Renal cortical epithelial cell (primary cell): ENCODE measurements at regions not wholly inside any gene's neighbourhood (a gene's known extent, or its start where the extent isn't known, plus 50 kb on each side); places are given as distances from the start of the nearest gene placed in this dataset.

Source experiments
- DNase-seq: peaks from one replicate; pipeline ENCODE4 v3.0.0-alpha.2; 2011; ENCODE audit warnings: low read depth

DNA sequence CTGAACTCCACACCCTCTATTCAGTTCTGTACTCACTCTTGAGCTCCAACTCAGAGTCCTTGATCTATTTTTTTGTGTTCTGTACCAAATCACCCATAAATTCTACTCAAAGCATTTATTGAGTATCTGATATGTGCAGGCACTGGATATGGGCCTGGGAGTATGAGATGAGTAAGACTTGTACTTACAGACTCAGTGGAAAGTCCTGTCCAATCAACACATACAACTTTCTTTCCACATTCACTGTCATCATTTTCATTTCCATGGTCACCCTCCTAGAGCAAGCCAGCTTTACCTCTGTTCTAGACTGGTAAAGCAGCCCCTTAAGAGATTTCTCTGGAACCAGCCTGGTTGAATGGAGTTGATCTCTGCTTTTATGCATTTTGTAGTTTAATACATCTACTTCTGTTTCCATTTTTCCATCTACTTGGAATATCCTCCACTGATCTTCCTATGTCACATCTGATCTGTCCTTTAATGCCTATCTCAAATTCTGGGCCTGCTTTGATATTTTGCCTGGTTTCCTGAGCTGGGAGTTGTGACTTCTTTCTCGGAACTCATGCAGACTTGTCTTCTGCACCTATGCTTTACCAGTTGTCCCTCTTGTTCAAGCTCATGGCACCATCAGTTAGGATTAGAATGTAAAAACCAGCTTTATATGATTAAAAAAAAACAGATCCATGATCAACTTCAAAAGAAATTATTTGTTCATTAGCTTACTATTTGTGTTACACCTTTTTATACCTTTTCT lies 96.9 kb upstream of the GLS start:
- no peak for DNase-seq

DNA sequence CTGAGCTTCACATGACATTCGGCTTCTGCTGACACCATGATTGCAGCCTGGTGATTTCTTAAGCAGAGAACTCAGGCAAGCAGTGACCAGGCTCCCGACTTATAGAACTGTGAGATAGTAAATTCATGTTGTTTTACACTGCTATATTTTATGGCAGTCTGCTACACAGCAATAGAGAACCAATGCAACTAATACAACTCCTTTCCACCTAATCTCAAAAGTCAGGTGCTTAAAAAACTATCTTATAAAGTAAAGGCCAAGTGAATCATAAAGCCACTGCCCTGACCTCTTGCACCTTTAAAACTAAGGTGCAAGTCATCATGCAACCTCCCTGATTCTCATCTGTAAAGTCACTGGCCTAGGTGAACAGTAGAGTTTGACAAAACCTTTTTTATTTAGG lies 95.3 kb upstream of the GLS start:
- DNase-seq = no peak

DNA sequence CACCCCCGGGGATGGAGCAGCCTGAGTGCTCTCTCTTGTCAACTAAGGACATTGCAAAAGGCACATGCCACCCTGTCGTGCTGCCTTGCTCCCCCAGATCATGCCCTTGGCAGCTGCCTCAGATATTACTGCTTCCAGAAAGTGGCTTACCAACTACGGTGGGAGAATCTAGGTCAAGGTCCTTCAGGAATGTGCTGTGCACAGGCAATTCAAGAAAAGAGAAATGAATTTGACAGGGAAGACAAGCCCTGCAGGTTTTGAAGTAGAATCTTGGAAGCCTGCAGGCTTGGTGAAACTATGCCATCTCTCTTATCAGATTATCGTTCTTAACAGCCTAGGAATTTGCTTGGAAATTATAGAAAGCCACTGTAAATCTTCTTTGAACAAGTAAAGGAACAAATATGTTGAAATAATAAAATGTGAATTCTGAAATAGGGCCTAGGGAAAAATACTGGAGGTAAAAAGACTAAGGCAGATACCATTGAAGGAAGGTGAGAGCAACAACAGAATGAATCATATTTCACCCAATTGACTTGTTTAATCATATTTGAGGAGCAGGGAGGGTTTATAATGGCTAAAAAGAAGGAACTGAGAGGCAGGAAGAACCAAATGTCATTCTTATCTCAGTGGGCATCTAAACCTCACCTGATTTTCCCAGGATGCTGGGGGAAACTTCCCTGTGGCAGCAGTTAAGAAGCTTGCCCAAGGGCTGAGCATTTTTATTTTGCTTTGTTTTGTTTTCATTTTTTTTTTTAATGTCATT lies 94.0 kb upstream of the GLS start:
- DNase-seq = peak; percentile 60

- no peak for DNase-seq
Measured at GRCh38 chr2:190787743-190788235, 92.8 kb upstream of the GLS start.

DNA sequence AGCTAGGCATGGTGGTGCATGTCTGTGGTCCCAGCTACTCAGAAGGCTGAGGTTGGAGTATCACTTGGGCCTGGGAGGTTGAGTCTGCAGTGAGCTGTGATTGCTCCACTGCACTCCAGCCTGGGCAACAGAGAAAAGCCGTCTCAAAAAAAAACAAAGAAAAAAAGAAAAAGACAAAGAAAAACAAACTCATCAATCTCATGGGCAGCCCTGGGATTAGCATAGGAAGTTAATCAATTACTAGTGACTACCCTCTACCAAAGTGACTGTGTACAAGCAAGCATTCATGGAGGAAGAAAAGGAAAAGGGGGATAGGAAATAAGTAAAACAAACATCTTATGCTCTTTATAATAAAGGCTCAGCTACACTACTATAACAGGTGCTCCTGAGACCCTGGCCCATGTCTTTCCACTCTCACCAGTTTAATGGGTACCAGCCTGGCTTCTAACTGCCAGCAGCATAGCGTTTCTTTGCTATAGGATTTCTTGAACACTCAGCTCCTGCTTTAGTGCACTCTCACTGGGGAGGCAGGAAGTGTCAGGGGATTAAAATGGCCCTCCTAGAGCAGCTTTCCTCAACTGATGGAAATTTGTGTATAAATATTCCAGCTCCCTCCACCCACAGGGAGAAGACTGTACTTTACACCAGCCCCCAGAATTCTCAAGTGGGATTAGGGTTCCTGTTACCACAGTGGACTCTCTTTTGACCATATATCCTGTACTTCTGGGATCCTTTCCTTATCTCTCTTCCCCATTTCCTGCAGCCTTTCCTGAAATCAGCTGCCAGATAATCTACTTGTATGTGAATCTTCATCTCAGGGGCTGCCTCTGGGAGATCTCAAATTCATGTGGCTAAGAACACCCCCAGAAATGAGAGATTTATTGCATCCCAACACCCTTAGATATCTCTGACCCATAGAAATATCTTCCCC lies 91.3 kb upstream of the GLS start:
- DNase-seq = peak; percentile 97

GRCh38 chr2:190791347-190791975 lies 89.2 kb upstream of the GLS start:
- DNase-seq = peak; percentile 97

- no peak for DNase-seq
Measured at GRCh38 chr2:190791976-190792575, 88.5 kb upstream of the GLS start.

- peak; percentile 90 for DNase-seq
Measured at GRCh38 chr2:190792956-190793888, 87.4 kb upstream of the GLS start.

DNA sequence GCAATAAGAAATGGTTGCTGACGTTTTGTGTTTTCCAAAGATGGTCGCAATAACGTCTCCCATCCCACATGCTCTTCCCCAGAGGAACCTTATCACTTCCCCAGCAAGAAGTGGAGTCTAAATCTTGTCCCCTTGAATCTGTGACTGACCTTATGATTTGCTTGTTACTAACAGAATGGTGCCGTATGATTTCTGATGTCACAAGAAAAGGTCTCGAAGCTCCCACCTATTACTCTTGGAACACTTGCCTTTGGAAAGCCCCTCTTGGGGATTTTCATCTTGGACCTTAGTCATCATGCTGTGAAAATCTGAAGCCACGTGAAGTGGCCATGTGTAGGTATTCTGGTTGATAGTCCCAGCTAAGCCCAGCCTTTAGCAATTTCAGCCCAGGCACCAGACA lies 86.2 kb upstream of the GLS start:
- peak; percentile 48 for DNase-seq

DNA sequence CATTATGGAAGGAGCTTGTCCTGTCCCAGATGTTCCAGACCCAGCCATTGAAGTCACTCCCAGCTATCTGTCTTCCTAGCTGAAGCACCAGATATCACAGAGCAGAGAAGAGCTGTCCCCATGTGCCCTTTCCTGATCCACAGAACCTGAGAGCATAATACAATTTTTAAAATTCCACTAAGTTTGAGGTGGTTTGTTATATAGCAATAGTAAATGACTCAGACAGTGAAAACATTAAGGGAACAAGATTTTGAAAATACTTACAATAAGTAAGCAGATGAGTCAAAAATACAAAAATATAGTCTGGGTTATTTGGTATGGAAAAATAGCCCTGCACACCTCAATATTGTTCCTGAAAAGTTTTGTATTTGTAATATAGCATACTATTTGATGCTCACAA lies 85.8 kb upstream of the GLS start:
- DNase-seq = no peak

- no peak for DNase-seq
Measured at GRCh38 chr2:190795686-190796085, 84.9 kb upstream of the GLS start.

DNA sequence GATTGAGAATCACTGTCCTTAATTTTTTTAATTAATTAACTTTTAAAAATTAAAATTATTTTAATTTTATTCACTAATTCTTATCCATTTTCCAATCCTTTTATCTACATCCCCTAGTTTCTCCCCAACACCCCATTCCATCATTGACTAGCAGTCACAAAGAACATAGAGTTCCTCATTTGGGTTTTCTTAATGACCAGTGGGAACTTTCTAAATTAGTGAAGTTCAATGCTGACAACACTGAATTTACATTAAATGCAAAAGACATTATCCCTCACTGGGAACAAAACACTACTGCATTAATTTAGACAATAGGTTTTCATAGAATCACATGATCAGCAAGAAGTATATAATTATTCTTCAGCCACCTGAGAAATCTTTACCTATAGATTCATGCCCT lies 80.6 kb upstream of the GLS start:
- DNase-seq = no peak

GRCh38 chr2:190800528-190800927 lies 80.1 kb upstream of the GLS start:
- no peak for DNase-seq

DNA sequence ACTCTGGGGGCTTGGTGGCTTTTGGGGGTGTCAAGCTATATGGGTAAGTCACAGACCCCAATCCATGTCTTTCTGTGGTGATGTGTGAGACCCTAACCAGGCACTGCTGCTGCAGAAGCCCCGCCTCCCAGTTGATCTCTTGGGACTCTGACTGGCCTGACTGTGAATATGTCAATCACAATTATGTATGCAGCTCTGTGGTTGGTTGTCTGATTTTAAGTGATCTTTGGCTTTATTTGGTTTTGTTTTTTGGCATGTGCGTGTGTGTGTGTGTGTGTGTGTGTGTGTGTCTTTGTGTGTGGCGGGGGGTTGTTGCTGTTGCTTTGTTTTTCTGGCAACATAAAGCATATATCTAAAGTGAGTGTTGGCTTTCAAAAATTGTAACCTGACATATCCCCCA lies 78.5 kb upstream of the GLS start:
- no peak for DNase-seq

DNA sequence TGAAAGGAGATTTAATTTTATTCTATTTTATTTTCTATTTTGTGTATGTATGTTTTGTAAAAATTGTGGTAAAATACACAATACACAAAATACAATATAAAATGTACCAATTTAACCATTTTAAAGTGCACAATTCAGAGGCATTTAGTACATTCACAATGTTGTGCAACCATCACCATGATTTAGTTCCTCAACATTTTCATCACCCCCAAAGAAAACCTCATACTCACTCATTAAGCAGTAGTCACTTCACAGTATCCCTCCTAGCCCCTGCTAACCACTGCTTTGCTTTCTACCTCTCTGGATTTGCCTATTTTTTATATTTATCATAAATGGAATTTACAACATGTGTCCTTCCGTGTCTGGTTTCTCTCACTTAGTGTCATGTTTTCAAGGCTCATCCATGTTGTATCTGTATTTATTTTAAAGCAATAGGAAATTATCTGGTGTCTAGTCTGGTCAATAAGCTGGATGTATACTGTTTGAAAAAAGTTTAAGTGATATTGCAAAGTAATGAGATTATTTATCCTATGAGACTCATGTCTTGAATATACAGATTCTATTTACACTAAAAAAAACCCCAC lies 77.9 kb upstream of the GLS start:
- no peak for DNase-seq

- DNase-seq = peak; percentile 49
Measured at GRCh38 chr2:190804182-190804795, 76.3 kb upstream of the GLS start.

DNA sequence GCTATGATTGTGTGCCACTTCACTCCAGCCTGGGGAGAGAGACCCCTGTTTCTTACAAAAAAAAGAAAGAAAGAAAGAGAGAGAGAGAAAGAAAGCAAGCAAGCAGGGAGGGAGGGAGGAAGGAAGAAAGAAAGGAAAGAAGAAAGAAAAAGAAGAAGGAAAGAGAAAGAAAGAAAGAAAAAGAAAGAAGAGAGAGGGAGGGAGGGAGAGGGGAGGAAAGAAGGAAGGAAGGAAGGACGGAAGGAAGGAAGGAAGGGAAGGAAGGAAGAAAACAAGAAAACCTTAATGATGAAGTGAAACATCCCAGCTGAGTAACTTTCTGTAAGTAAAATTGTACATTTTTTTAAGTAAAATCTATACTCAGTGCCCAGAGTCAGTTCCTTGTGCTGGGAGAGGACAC lies 75.5 kb upstream of the GLS start:
- no peak for DNase-seq

GRCh38 chr2:190805843-190806242 lies 74.8 kb upstream of the GLS start:
- DNase-seq = no peak

DNA sequence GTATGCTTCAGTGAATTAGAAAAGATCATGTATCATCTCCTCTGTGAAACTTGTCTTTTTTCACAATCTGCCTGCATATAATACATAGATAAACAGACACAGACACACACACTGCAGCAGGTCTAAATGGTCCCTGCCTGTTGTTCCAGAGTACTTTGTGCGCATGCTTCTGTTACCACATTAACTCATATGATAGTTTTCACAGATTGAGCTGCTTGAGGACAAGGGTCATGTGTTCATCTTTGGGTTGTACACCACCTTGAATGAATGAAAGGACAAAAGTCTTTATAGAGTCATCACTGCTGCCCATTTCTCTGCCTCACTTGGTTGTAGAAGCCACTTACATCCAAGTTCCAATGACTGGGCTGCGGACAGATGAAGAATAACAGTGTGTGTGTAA lies 72.7 kb upstream of the GLS start:
- no peak for DNase-seq
